A549 (cell line): ENCODE measurements at regions not wholly inside any gene's neighbourhood (a gene's known extent, or its start where the extent isn't known, plus 50 kb on each side); places are given as distances from the start of the nearest gene placed in this dataset.

ENCODE experiments used
- ATAC-seq, 2 experiments: fragments of 200-7000 bp in 1 of 2; fragments of >200 bp in 1 of 2; cut with Nextera tagmentation in 1 of 2; cut with Tn5 transposase in 1 of 2; 3 replicates each; pipeline versions ENCODE4 v1.8.0 to v1.9.1; 2018 to 2020; ENCODE audit warnings: mild to moderate bottlenecking in 1 of 2, moderate library complexity in 1 of 2
- CTCF ChIA-PET: fragments of 300-600 bp; sonication (Branson Sonifier 250); formaldehyde crosslinking; extraction: SDS; loops from one replicate; lab custom pipeline; 2021; ENCODE audit warnings: antibody characterized with exemption, inconsistent platforms; lab: Yijun Ruan, JAX
- POLR2A ChIA-PET: fragments of 350-600 bp; formaldehyde crosslinking; extraction: SDS; loops from one replicate; lab custom pipeline; 2021; ENCODE audit warnings: antibody characterized with exemption, inconsistent platforms; lab: Yijun Ruan, JAX
- DNase-seq, 2 experiments: peaks; one replicate each; pipeline versions ENCODE4 v3.0.0 to v3.0.0-alpha.2; 2011 to 2016; ENCODE audit warnings: low read depth in 1 of 2, low spot score in 1 of 2
- FAIRE-seq: peaks from 2 replicates; lab custom pipeline; 2011; peaks lifted over from hg19 to GRCh38; lab: Jason Lieb, UNC
- H3K27ac ChIP-seq, 2 experiments: fragments of >200 bp; sonication (Bioruptor Twin); formaldehyde crosslinking; 3 replicates each; pipeline ENCODE4 v1.5.1; 2016 to 2017
- H3K4me1 ChIP-seq: fragments of >200 bp; sonication (Bioruptor Twin); formaldehyde crosslinking; 3 replicates; pipeline ENCODE4 v1.6.1; 2016
- H3K4me2 ChIP-seq: fragments of >200 bp; sonication (Bioruptor Twin); formaldehyde crosslinking; 3 replicates; pipeline ENCODE4 v1.6.1; 2016
- H3K4me3 ChIP-seq: fragments of >200 bp; sonication (Bioruptor Twin); formaldehyde crosslinking; 3 replicates; pipeline ENCODE4 v1.5.1; 2016
- H3K9me3 ChIP-seq: fragments of >200 bp; sonication (Bioruptor Twin); formaldehyde crosslinking; 3 replicates; pipeline ENCODE4 v1.6.1; 2016
- BCL3 ChIP-seq: fragments of >200 bp; sonication (Bioruptor Twin); formaldehyde crosslinking; IDR thresholded peaks from 3 replicates; pipeline ENCODE4 v1.6.1; 2016
- BHLHE40 ChIP-seq: IDR thresholded peaks from 2 replicates; pipeline ENCODE4 v1.6.1; 2012; ENCODE audit warnings: low read depth, low read length, inconsistent platforms
- CEBPB ChIP-seq, 2 experiments: fragments of >200 bp in 1 of 2; sonication (Bioruptor Twin) in 1 of 2; formaldehyde crosslinking in 1 of 2; IDR thresholded peaks; 2 replicates each; pipeline ENCODE4 v1.6.1; 2012 to 2016
- EHF ChIP-seq: fragments of 250-450 bp; sonication (Bioruptor Pico); IDR thresholded peaks from 2 replicates; pipeline ENCODE4 v1.5.0; 2020; ENCODE audit warnings: mild to moderate bottlenecking
- ELK1 ChIP-seq: fragments of 150-350 bp; IDR thresholded peaks from 2 replicates; pipeline ENCODE4 v1.6.1; 2014; ENCODE audit warnings: low read depth, mild to moderate bottlenecking, low read length
- FOSB ChIP-seq: fragments of 250-450 bp; sonication (Bioruptor Pico); IDR thresholded peaks from 2 replicates; pipeline ENCODE4 v1.5.0; 2020; ENCODE audit warnings: mild to moderate bottlenecking, moderate library complexity
- HMGXB4 ChIP-seq: fragments of 250-450 bp; sonication (Bioruptor Pico); IDR thresholded peaks from 2 replicates; pipeline ENCODE4 v1.5.0; 2021; ENCODE audit warnings: mild to moderate bottlenecking, moderate library complexity, borderline replicate concordance
- KDM5A ChIP-seq: fragments of 200-600 bp; sonication (generic); IDR thresholded peaks from 2 replicates; pipeline ENCODE4 v1.6.1; 2016; ENCODE audit warnings: antibody characterized with exemption, mild to moderate bottlenecking
- NFE2L2 ChIP-seq: fragments of 150-350 bp; conservative IDR thresholded peaks from 2 replicates; pipeline ENCODE4 v1.6.1; 2014; ENCODE audit warnings: low read length
- NR3C1 ChIP-seq: fragments of >200 bp; sonication (Bioruptor Twin); formaldehyde crosslinking; IDR thresholded peaks from 3 replicates; pipeline ENCODE4 v1.6.1; 2017
- POLR2A ChIP-seq: IDR thresholded peaks from 2 replicates; pipeline ENCODE4 v1.6.1; 2012; ENCODE audit warnings: mild to moderate bottlenecking, low read length
- RAD21 ChIP-seq, 2 experiments: fragments of >200 bp in 1 of 2; sonication (Bioruptor Twin) in 1 of 2; formaldehyde crosslinking in 1 of 2; IDR thresholded peaks in 1 of 2; conservative IDR thresholded peaks in 1 of 2; 2 replicates in 1 of 2; 3 replicates in 1 of 2; pipeline ENCODE4 v1.6.1; 2012 to 2018; ENCODE audit warnings: inconsistent platforms in 1 of 2
- REST ChIP-seq: fragments of 200-600 bp; sonication (generic); IDR thresholded peaks from 2 replicates; pipeline ENCODE4 v1.6.1; 2016; ENCODE audit warnings: antibody characterized with exemption, mild to moderate bottlenecking, moderate library complexity
- RFX5 ChIP-seq: fragments of 450-650 bp; IDR thresholded peaks from 2 replicates; pipeline ENCODE4 v1.7.1; 2014; ENCODE audit warnings: antibody characterized with exemption, mild to moderate bottlenecking, moderate library complexity
- TFCP2L1 ChIP-seq: fragments of 250-450 bp; sonication (Bioruptor Pico); IDR thresholded peaks from 2 replicates; pipeline ENCODE4 v1.5.0; 2021; ENCODE audit warnings: mild to moderate bottlenecking
- USF2 ChIP-seq: fragments of 450-650 bp; IDR thresholded peaks from 2 replicates; pipeline ENCODE4 v1.6.1; 2014; ENCODE audit warnings: antibody characterized with exemption
- ZC3H11A ChIP-seq: fragments of 450-650 bp; IDR thresholded peaks from 2 replicates; pipeline ENCODE4 v1.6.1; 2014; ENCODE audit warnings: antibody characterized with exemption, mild to moderate bottlenecking
- WGBS: methylation state at CpG from one replicate; pipeline ENCODE4 v1.1.6; 2017; ENCODE audit errors: missing lambda C conversion rate; 5-methylcytosine and 5-hydroxymethylcytosine counted together

- TF ChIP-seq ZC3H11A: no peak
- no peak for TF ChIP-seq HMGXB4 (CRISPR knock-in tag)
- no peak for TF ChIP-seq REST
- no peak for TF ChIP-seq FOSB (CRISPR knock-in tag)
- Histone ChIP-seq H3K4me1 (no peaks in the 10 kb centered on the region), H3K4me3 (no peak overlapping the region), H3K9me3 (no peaks in the 10 kb centered on the region), H3K27ac (no peak overlapping the region), H3K4me2 (no peak overlapping the region)
- DNase-seq (no peak), ATAC-seq (no peak; a peak in 1 of 6 replicates), FAIRE-seq (no peak)
- 5% methylated on average over 8 of the region's 13 CpGs for WGBS
- CTCF ChIA-PET: interaction anchor here (0.5 to 1.3 kb wide), 3 partner anchors 9 to 199 kb away, joined by 4 to 6 read pairs (median 5); no protein-coding TSS in a partner anchor
- POLR2A ChIA-PET: no interaction called here
Observed at GRCh38 chr2:6459138-6459537, 406.6 kb downstream of the CMPK2 start.

GRCh38 chr2:6470518-6470917, 395.2 kb downstream of the CMPK2 start:
- Histone ChIP-seq H3K4me1 (no peaks in the 10 kb centered on the region), H3K4me2 (no peak overlapping the region), H3K4me3 (no peak overlapping the region), H3K9me3 (peaks cover 5% of the 10 kb centered on the region), H3K27ac (no peak overlapping the region)
- ChIA-PET CTCF (no interaction called here), POLR2A (no interaction called here)
- FAIRE-seq (no peak), DNase-seq (no peak), ATAC-seq (no peak)
- WGBS: 8% methylated on average over 1 of the region's 1 CpG
- TF ChIP-seq RFX5 (no peak), TFCP2L1 (CRISPR knock-in tag) (no peak), NR3C1 (no peak), USF2 (no peak), CEBPB (IDR thresholded peaks at IDR 0.05) (no peak), KDM5A (no peak)

GRCh38 chr2:6471419-6471818, 394.3 kb downstream of the CMPK2 start:
- DNase-seq (no peak), ATAC-seq (no peak), FAIRE-seq (no peak)
- CTCF ChIA-PET: no interaction called here
- H3K4me2 ChIP-seq: no peak overlapping the region
- no peak overlapping the region for H3K4me3 ChIP-seq
- H3K9me3 ChIP-seq: peaks cover 5% of the 10 kb centered on the region
- no peak for TF ChIP-seq POLR2A
- no peak for TF ChIP-seq ZC3H11A
- no peak for TF ChIP-seq EHF (CRISPR knock-in tag)
- TF ChIP-seq ELK1: no peak
- TF ChIP-seq TFCP2L1 (CRISPR knock-in tag): no peak
- no peak for TF ChIP-seq BCL3
- TF ChIP-seq BHLHE40: no peak
- no peak for TF ChIP-seq NFE2L2
- TF ChIP-seq RAD21 (conservative IDR thresholded peaks at IDR 0.05 in 1 of 2, IDR thresholded peaks at IDR 0.05 in 1 of 2): no peak
- no peaks in the 10 kb centered on the region for H3K4me1 ChIP-seq
- 0% methylated on average over 4 of the region's 4 CpGs for WGBS
- POLR2A ChIA-PET: no interaction called here
- H3K27ac ChIP-seq: no peak overlapping the region
